GM21825 (cell line): ENCODE measurements at regions not wholly inside any gene's neighbourhood (a gene's known extent, or its start where the extent isn't known, plus 50 kb on each side); places are given as distances from the start of the nearest gene placed in this dataset.
"Not testable (repeated sequence)": the region's sequence is repeated elsewhere in the genome, so short reads cannot be mapped to it uniquely, and the experiment has no call there.

Experiments
- ATAC-seq: cut with Tn5 transposase; IDR thresholded peaks from one replicate; pipeline ENCODE4 v1.9.1; 2021; ENCODE audit warnings: mild to moderate bottlenecking, moderate library complexity; ENCODE audit not compliant: unreplicated experiment

GRCh38 chr13:67977066-67977465, 746.9 kb upstream of the PCDH9 start:
- ATAC-seq, result no peak

GRCh38 chr13:67971291-67971690, 741.2 kb upstream of the PCDH9 start:
- ATAC-seq, result no peak

- ATAC-seq, result no peak
Observed at GRCh38 chr13:67967031-67967430, 736.9 kb upstream of the PCDH9 start.

GRCh38 chr13:67966065-67966464, 735.9 kb upstream of the PCDH9 start:
- no peak for ATAC-seq

- ATAC-seq, result no peak
Observed at GRCh38 chr13:67964986-67965385, 734.9 kb upstream of the PCDH9 start.

GRCh38 chr13:67964091-67964490, 734.0 kb upstream of the PCDH9 start:
- no peak for ATAC-seq

- no peak for ATAC-seq
Observed at GRCh38 chr13:67961331-67961730, 731.2 kb upstream of the PCDH9 start.

- no peak for ATAC-seq
Observed at GRCh38 chr13:67951431-67951830, 721.3 kb upstream of the PCDH9 start.

GRCh38 chr13:67950603-67951002, 720.5 kb upstream of the PCDH9 start:
- ATAC-seq, result no peak

GRCh38 chr13:67946131-67946530, 716.0 kb upstream of the PCDH9 start:
- ATAC-seq, result no peak

- ATAC-seq, result no peak
Observed at GRCh38 chr13:67943116-67943515, 713.0 kb upstream of the PCDH9 start.

- no peak for ATAC-seq
Observed at GRCh38 chr13:67935626-67936025, 705.5 kb upstream of the PCDH9 start.

- ATAC-seq, result no peak
Observed at GRCh38 chr13:67934617-67935330, 704.6 kb upstream of the PCDH9 start.

GRCh38 chr13:67932991-67933390, 702.9 kb upstream of the PCDH9 start:
- no peak for ATAC-seq

- ATAC-seq, result no peak
Observed at GRCh38 chr13:67917291-67917987, 687.3 kb upstream of the PCDH9 start.

- ATAC-seq, result no peak
Observed at GRCh38 chr13:67916650-67917049, 686.5 kb upstream of the PCDH9 start.

GRCh38 chr13:67914535-67914934, 684.4 kb upstream of the PCDH9 start:
- ATAC-seq, result no peak

- ATAC-seq, result not testable (repeated sequence)
Observed at GRCh38 chr13:67902960-67903359, 672.8 kb upstream of the PCDH9 start.

- ATAC-seq, result no peak
Observed at GRCh38 chr13:67880916-67881315, 650.8 kb upstream of the PCDH9 start.

GRCh38 chr13:67878376-67878775, 648.2 kb upstream of the PCDH9 start:
- no peak for ATAC-seq

GRCh38 chr13:67877031-67877430, 646.9 kb upstream of the PCDH9 start:
- ATAC-seq, result no peak

GRCh38 chr13:67867206-67867605, 637.1 kb upstream of the PCDH9 start:
- ATAC-seq, result no peak

GRCh38 chr13:67860315-67860714, 630.2 kb upstream of the PCDH9 start:
- ATAC-seq, result no peak
